IMR-90 (cell line): ENCODE measurements at regions not wholly inside any gene's neighbourhood (a gene's known extent, or its start where the extent isn't known, plus 50 kb on each side); places are given as distances from the start of the nearest gene placed in this dataset.

Source experiments
- ATAC-seq: fragments of 200-7000 bp; cut with Tn5 transposase; 2 replicates; pipeline ENCODE4 v1.9.1; 2020; ENCODE audit warnings: low read depth, mild to moderate bottlenecking, moderate library complexity
- BruUV-seq: library from RNA; stranded (reverse); fragments of 400-500 nt; replicated peaks from 2 replicates; lab custom pipeline; 2021; lab: Mats Ljungman, UMichigan
- CTCF ChIA-PET: fragments of 300-600 bp; formaldehyde crosslinking; extraction: SDS; loops from one replicate; lab custom pipeline; 2021; ENCODE audit warnings: antibody characterized with exemption; lab: Yijun Ruan, JAX
- POLR2A ChIA-PET: fragments of 300-600 bp; sonication (Branson Sonifier 250); formaldehyde crosslinking; loops from one replicate; lab custom pipeline; 2022; ENCODE audit warnings: antibody characterized with exemption; ENCODE audit not compliant: unreplicated experiment; lab: Charles Lee
- DNase-seq: peaks from one replicate; pipeline ENCODE4 v3.0.0; 2013
- H2AFZ ChIP-seq: replicated peaks from 2 replicates; pipeline ENCODE3; 2013; ENCODE audit warnings: low read length, mild to moderate bottlenecking; ENCODE audit not compliant: poor library complexity
- H2AK5ac ChIP-seq: 2 replicates; pipeline ENCODE4 v1.6.1; 2013; ENCODE audit warnings: low read depth, low read length, inconsistent platforms
- H2AK9ac ChIP-seq: replicated peaks from 2 replicates; pipeline ENCODE3; 2013; ENCODE audit warnings: mild to moderate bottlenecking, low read depth, low read length, moderate library complexity; ENCODE audit not compliant: poor library complexity
- H2BK120ac ChIP-seq: 2 replicates; pipeline ENCODE4 v1.6.1; 2013; ENCODE audit warnings: low read depth, low read length, inconsistent platforms
- H2BK15ac ChIP-seq: 3 replicates; pipeline ENCODE4 v1.6.1; 2013; ENCODE audit warnings: low read depth, low read length, inconsistent platforms
- H2BK20ac ChIP-seq: 2 replicates; pipeline ENCODE4 v1.6.1; 2013; ENCODE audit warnings: low read depth, mild to moderate bottlenecking, inconsistent platforms, low read length, moderate library complexity
- H2BK5ac ChIP-seq: 2 replicates; pipeline ENCODE4 v1.6.1; 2013; ENCODE audit warnings: mild to moderate bottlenecking, low read depth, low read length, inconsistent platforms; ENCODE audit not compliant: poor library complexity, severe bottlenecking
- H3K14ac ChIP-seq: replicated peaks from 2 replicates; pipeline ENCODE4 v1.6.1; 2013; ENCODE audit warnings: low read depth, low read length, inconsistent platforms
- H3K18ac ChIP-seq: 2 replicates; pipeline ENCODE4 v1.6.1; 2013; ENCODE audit warnings: low read depth, low read length, control low read depth
- H3K23ac ChIP-seq: 2 replicates; pipeline ENCODE4 v1.6.1; 2013; ENCODE audit warnings: low read depth, low read length, inconsistent platforms
- H3K27ac ChIP-seq: 2 replicates; pipeline ENCODE4 v1.5.1; 2013; ENCODE audit warnings: mild to moderate bottlenecking, control low read depth, low read length; ENCODE audit not compliant: insufficient read depth
- H3K27me3 ChIP-seq: 2 replicates; pipeline ENCODE4 v1.6.1; 2013; ENCODE audit warnings: low read length; ENCODE audit not compliant: control insufficient read depth, insufficient read depth
- H3K36me3 ChIP-seq: 2 replicates; pipeline ENCODE4 v1.6.1; 2013; ENCODE audit warnings: low read length, mixed read lengths; ENCODE audit not compliant: control insufficient read depth, insufficient read depth
- H3K4ac ChIP-seq: 2 replicates; pipeline ENCODE4 v1.6.1; 2013; ENCODE audit warnings: low read depth, low read length, inconsistent platforms
- H3K4me1 ChIP-seq: 2 replicates; pipeline ENCODE4 v1.6.1; 2013; ENCODE audit warnings: low read length, mixed read lengths; ENCODE audit not compliant: control insufficient read depth, insufficient read depth
- H3K4me2 ChIP-seq: 2 replicates; pipeline ENCODE4 v1.6.1; 2013; ENCODE audit warnings: low read depth, mild to moderate bottlenecking, control low read depth, low read length, moderate library complexity
- H3K4me3 ChIP-seq: 2 replicates; pipeline ENCODE4 v1.5.1; 2013; ENCODE audit warnings: low read depth, mild to moderate bottlenecking, control low read depth, low read length, moderate library complexity; ENCODE audit not compliant: insufficient read depth
- H3K56ac ChIP-seq: 2 replicates; pipeline ENCODE4 v1.6.1; 2013; ENCODE audit warnings: low read length, inconsistent platforms; ENCODE audit not compliant: insufficient read depth; ENCODE audit errors: extremely low read depth
- H3K79me1 ChIP-seq, 2 experiments: 2 replicates each; pipeline ENCODE4 v1.6.1; 2013; ENCODE audit warnings: low read length in 2 of 2, inconsistent platforms in 1 of 2, low read depth in 1 of 2
- H3K9ac ChIP-seq: 2 replicates; pipeline ENCODE4 v1.6.1; 2013; ENCODE audit warnings: low read depth, low read length, control low read depth
- H3K9me1 ChIP-seq: 2 replicates; pipeline ENCODE4 v1.6.1; 2013; ENCODE audit warnings: low read length, inconsistent platforms; ENCODE audit not compliant: insufficient read depth
- H3K9me3 ChIP-seq: 2 replicates; pipeline ENCODE4 v1.6.1; 2013; ENCODE audit warnings: low read length; ENCODE audit not compliant: control insufficient read depth, insufficient read depth
- H4K20me1 ChIP-seq: 2 replicates; pipeline ENCODE4 v1.6.1; 2013; ENCODE audit warnings: low read length, inconsistent platforms; ENCODE audit not compliant: insufficient read depth
- H4K5ac ChIP-seq: 2 replicates; pipeline ENCODE4 v1.6.1; 2013; ENCODE audit warnings: mild to moderate bottlenecking, low read depth, low read length, control low read depth
- H4K8ac ChIP-seq, 2 experiments: 2 replicates each; pipeline ENCODE4 v1.6.1; 2013; ENCODE audit warnings: low read depth in 2 of 2, low read length in 2 of 2, control low read depth in 1 of 2, inconsistent platforms in 1 of 2
- H4K91ac ChIP-seq: 2 replicates; pipeline ENCODE4 v1.6.1; 2013; ENCODE audit warnings: low read depth, low read length, inconsistent platforms; ENCODE audit not compliant: insufficient read depth
- ELK1 ChIP-seq: fragments of 150-350 bp; IDR thresholded peaks from 2 replicates; pipeline ENCODE4 v1.6.1; 2016; ENCODE audit warnings: low read depth, mild to moderate bottlenecking, low read length, moderate library complexity, borderline replicate concordance
- RAD21 ChIP-seq: IDR thresholded peaks from 2 replicates; pipeline ENCODE4 v1.6.1; 2012; ENCODE audit warnings: low read length, improper control_type of control experiment
- RFX5 ChIP-seq: IDR thresholded peaks from 2 replicates; pipeline ENCODE4 v1.8.0; 2012; ENCODE audit warnings: low read depth, mild to moderate bottlenecking, low read length, moderate library complexity
- WGBS, 2 experiments: methylation state at CpG; one replicate each; pipeline versions ENCODE4 v1.1.5 to v1.1.7; 2013; ENCODE audit warnings: missing lambda C conversion rate in 2 of 2; ENCODE audit not compliant: insufficient read length in 1 of 2; ENCODE audit errors: extremely low coverage in 2 of 2; 5-methylcytosine and 5-hydroxymethylcytosine counted together
- dilution Hi-C: fragments of 300-500 bp; cut with HindIII; formaldehyde crosslinking; loops from one replicate; pipeline ENCODE4 v1.14.3; 2018; ENCODE audit warnings: low sequenced_read_pairs; ENCODE audit not compliant: unreplicated experiment
- in situ Hi-C: fragments of 300-500 bp; cut with MboI; formaldehyde crosslinking; loops from 3 replicates; pipeline ENCODE4 v1.14.3; 2019; ENCODE audit warnings: low sequenced_read_pairs, inconsistent platforms, mixed read lengths
- intact Hi-C: fragments of 100-400 bp; cut with micrococcal nuclease; formaldehyde crosslinking; loops from 2 replicates; pipeline ENCODE4 v1.10.0; 2022

GRCh38 chr10:33818343-33818742 lies 483.9 kb upstream of the NRP1 start:
- Histone ChIP-seq H2BK15ac (no peak overlapping the region), H3K23ac (no peak overlapping the region), H2AFZ (no peak overlapping the region), H2AK9ac (no peak overlapping the region), H4K5ac (no peak overlapping the region), H3K18ac (no peak overlapping the region), H4K20me1 (no peaks in the 10 kb centered on the region), H2AK5ac (no peak overlapping the region), H2BK20ac (no peak overlapping the region), H3K36me3 (no peaks in the 10 kb centered on the region), H2BK5ac (no peak overlapping the region), H3K27ac (no peak overlapping the region), H4K8ac (no peak overlapping the region), H2BK120ac (no peak overlapping the region), H3K4me2 (no peak overlapping the region), H3K4me3 (no peak overlapping the region), H3K4ac (no peak overlapping the region), H3K79me1 (no peaks in the 10 kb centered on the region), H3K56ac (no peak overlapping the region), H3K4me1 (no peaks in the 10 kb centered on the region), H3K14ac (no peak overlapping the region), H3K9me3 (no peaks in the 10 kb centered on the region), H3K9ac (no peak overlapping the region), H3K27me3 (peaks cover 2% of the 10 kb centered on the region; the same call in 1 of the 2 replicates), H3K9me1 (no peaks in the 10 kb centered on the region), H4K91ac (no peak overlapping the region)
- ATAC-seq (no peak), DNase-seq (no peak)
- BruUV-seq, result no TSS peak
- ChIA-PET POLR2A (no interaction called here), CTCF (interaction anchor here (0.6 kb wide), 1 partner anchor 10 kb away, joined by 3 read pairs; no protein-coding TSS in a partner anchor)
- intact Hi-C loops, result no loop called here
- WGBS, 2 experiments, result 83% methylated on average over 1 of the region's 2 CpGs; no CpG with 5 or more reads in 1 of the 2 experiments
- in situ Hi-C loops, result no loop called here
- no peak for TF ChIP-seq ELK1
- no peak for TF ChIP-seq RAD21
- no peak for TF ChIP-seq RFX5
- dilution Hi-C loops, result no loop called here
